Epithelial cell of esophagus (primary cell): ENCODE measurements at regions not wholly inside any gene's neighbourhood (a gene's known extent, or its start where the extent isn't known, plus 50 kb on each side); places are given as distances from the start of the nearest gene placed in this dataset.

Experiments used
- DNase-seq: peaks from one replicate; pipeline ENCODE4 v3.0.0; 2010; ENCODE audit warnings: low read depth
- H3K4me3 ChIP-seq: 2 replicates; pipeline ENCODE4 v1.5.1; 2011; ENCODE audit warnings: mild to moderate bottlenecking, low read length, control low read depth
- CTCF ChIP-seq: IDR thresholded peaks from 2 replicates; pipeline ENCODE4 v1.5.1; 2011; ENCODE audit warnings: low read depth, mild to moderate bottlenecking, low read length, control low read depth, inconsistent platforms; ENCODE audit not compliant: insufficient read depth; ENCODE audit errors: missing control alignments

GRCh38 chrX:9335251-9335650, 129.6 kb upstream of the TBL1X start:
- no peak for DNase-seq
- no peak overlapping the region for H3K4me3 ChIP-seq
- no peak for TF ChIP-seq CTCF

DNA sequence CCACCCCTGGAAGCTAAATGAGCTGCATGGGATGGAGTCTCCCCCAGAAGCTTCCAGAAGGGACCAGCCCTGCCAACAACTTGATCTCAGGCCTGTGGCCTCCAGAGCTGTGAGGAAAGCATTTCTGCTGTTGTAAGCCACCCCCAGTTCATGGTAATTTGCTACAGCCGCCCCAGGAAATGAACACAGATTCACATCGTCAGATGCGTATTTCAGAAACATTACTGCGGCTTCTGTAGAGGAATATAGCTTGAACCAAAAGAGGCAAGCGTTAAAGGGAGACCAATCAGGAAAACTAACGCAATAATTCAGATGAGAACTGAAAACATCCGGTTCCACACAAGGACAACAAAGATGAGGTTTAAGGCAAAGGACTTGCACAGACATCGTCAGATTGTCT, 128.4 kb upstream of the TBL1X start:
- DNase-seq = no peak

GRCh38 chrX:9337046-9337445, 127.8 kb upstream of the TBL1X start:
- DNase-seq = no peak
- TF ChIP-seq CTCF = no peak
- H3K4me3 ChIP-seq = no peak overlapping the region

More for the DNA sequence above, 128.4 kb upstream of the TBL1X start:
- no peak for TF ChIP-seq CTCF
- H3K4me3 ChIP-seq = no peak overlapping the region

DNA sequence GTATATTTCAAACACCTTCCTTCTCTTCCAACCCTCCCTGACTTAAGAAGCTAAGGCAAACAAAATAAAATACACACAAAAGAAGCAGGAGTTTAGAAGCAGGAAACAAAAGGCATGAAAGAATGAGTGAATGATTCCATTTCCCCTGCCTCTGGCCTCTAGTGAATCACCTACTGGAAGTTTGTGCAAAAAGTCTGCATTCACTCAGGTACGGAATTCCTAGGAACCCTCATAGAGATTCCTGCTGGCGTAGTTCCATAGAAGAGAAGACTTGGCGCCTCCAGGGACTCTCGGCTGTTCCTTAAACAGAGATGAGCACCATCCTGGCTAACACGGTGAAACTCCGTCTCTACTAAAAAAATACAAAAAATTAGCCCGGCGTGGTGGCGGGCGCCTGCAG, 125.9 kb upstream of the TBL1X start:
- no peak overlapping the region for H3K4me3 ChIP-seq
- no peak for DNase-seq
- TF ChIP-seq CTCF = no peak

GRCh38 chrX:9339603-9340491, 125.0 kb upstream of the TBL1X start:
- TF ChIP-seq CTCF = no peak
- no peak for DNase-seq
- H3K4me3 ChIP-seq = no peak overlapping the region

- DNase-seq = no peak
- no peak for TF ChIP-seq CTCF
Observed at GRCh38 chrX:9340598-9341290, 124.1 kb upstream of the TBL1X start.

More at GRCh38 chrX:9340598-9341290, 124.1 kb upstream of the TBL1X start:
- no peak overlapping the region for H3K4me3 ChIP-seq
